Tibial nerve (tissue), 4 donors: ENCODE measurements at regions not wholly inside any gene's neighbourhood (a gene's known extent, or its start where the extent isn't known, plus 50 kb on each side); places are given as distances from the start of the nearest gene placed in this dataset.

ENCODE experiments used
- CTCF ChIP-seq, 5 experiments: fragments of 200-600 bp in 3 of 5; fragments of 450-650 bp in 2 of 5; sonication (generic) in 3 of 5; IDR thresholded peaks; one replicate each; pipeline ENCODE4 v1.5.1; 2016 to 2019; ENCODE audit warnings: antibody characterized with exemption in 5 of 5, mild to moderate bottlenecking in 3 of 5, moderate library complexity in 2 of 5
- EP300 ChIP-seq, 2 donors: sonication (generic); formaldehyde crosslinking; IDR thresholded peaks; one replicate each; pipeline ENCODE4 v1.6.1; 2017; ENCODE audit warnings: antibody characterized with exemption in 2 of 2, mild to moderate bottlenecking in 1 of 2
- POLR2A ChIP-seq, 2 donors: fragments of 450-650 bp; IDR thresholded peaks; one replicate each; pipeline ENCODE4 v1.6.1; 2017; ENCODE audit warnings: antibody characterized with exemption in 2 of 2, mild to moderate bottlenecking in 2 of 2, moderate library complexity in 2 of 2

GRCh38 chr4:20311856-20312255 lies 60.2 kb downstream of the SLIT2 start:
- TF ChIP-seq CTCF (IDR thresholded peaks at IDR 0.05) (no peak), POLR2A (IDR thresholded peaks at IDR 0.05) (no peak), EP300 (IDR thresholded peaks at IDR 0.05) (no peak)
